ENCODE measurements at regions not wholly inside any gene's neighbourhood (a gene's known extent, or its start where the extent isn't known, plus 50 kb on each side); places are given as distances from the start of the nearest gene placed in this dataset.
A peak's percentile ranks its signal among the peaks of the same experiment; 100 is the strongest.

DNA sequence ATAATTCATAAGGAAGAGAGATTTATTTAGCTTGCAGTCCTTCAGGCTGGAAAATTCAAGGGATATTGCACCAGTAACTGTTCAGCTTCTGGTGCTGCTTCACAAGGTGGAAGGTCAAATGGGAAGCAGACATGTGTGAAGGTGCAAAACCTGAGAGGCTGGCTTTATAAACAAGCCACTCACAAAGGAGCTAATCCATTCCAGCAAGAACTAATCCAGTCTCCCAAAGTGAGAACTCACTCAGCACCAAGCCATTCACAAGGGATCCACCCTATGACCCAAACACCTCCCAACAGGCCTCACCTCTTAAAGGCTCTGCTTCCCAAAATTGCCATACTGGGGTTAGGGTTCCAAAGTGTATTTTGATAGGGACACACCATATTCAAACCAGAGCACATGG, 1018.4 kb upstream of the ACVR2A start:
- Histone ChIP-seq H3K4me2 (ENCODE audit: extremely low read depth, insufficient read depth, low read length) (no peak overlapping the region), H3K27me3 (ENCODE audit: control insufficient read depth, insufficient read depth, low read length) (no peaks in the 10 kb centered on the region), H2AFZ (ENCODE audit: low read length) (no peak overlapping the region), H3K9ac (ENCODE audit: insufficient read depth, low read length) (no peak overlapping the region), H3K4me3 (replicated peaks in 1 of 4; ENCODE audit: control extremely low read depth in 1 of 4, insufficient read depth in 1 of 4, low read depth in 3 of 4, low read length in 4 of 4) (no peak overlapping the region), H3K27ac (ENCODE audit: insufficient read depth, low read length) (no peak overlapping the region), H3K4me1 (ENCODE audit: control insufficient read depth, extremely low read depth, insufficient read depth, low read length) (no peaks in the 10 kb centered on the region), H4K20me1 (ENCODE audit: control insufficient read depth, extremely low read depth, insufficient read depth, low read length) (no peaks in the 10 kb centered on the region), H3K9me3 (ENCODE audit: control insufficient read depth, insufficient read depth, low read depth, low read length) (no peaks in the 10 kb centered on the region), H3K79me2 (ENCODE audit: control insufficient read depth, insufficient read depth, low read length) (no peaks in the 10 kb centered on the region), H3K36me3 (ENCODE audit: control insufficient read depth, insufficient read depth, low read length) (no peaks in the 10 kb centered on the region)
- no peak for DNase-seq (ENCODE audit: low read depth in 2 of 2)
- TF ChIP-seq, protein P1, sequence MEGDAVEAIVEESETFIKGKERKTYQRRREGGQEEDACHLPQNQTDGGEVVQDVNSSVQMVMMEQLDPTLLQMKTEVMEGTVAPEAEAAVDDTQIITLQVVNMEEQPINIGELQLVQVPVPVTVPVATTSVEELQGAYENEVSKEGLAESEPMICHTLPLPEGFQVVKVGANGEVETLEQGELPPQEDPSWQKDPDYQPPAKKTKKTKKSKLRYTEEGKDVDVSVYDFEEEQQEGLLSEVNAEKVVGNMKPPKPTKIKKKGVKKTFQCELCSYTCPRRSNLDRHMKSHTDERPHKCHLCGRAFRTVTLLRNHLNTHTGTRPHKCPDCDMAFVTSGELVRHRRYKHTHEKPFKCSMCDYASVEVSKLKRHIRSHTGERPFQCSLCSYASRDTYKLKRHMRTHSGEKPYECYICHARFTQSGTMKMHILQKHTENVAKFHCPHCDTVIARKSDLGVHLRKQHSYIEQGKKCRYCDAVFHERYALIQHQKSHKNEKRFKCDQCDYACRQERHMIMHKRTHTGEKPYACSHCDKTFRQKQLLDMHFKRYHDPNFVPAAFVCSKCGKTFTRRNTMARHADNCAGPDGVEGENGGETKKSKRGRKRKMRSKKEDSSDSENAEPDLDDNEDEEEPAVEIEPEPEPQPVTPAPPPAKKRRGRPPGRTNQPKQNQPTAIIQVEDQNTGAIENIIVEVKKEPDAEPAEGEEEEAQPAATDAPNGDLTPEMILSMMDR (conservative IDR thresholded peaks at IDR 0.05 in 1 of 2, IDR thresholded peaks at IDR 0.05 in 1 of 2; ENCODE audit: low read depth in 1 of 2, low read length in 2 of 2) = no peak
- TF ChIP-seq EZH2 (IDR thresholded peaks at IDR 0.05; ENCODE audit: low read length, missing control alignments) = no peak

DNA sequence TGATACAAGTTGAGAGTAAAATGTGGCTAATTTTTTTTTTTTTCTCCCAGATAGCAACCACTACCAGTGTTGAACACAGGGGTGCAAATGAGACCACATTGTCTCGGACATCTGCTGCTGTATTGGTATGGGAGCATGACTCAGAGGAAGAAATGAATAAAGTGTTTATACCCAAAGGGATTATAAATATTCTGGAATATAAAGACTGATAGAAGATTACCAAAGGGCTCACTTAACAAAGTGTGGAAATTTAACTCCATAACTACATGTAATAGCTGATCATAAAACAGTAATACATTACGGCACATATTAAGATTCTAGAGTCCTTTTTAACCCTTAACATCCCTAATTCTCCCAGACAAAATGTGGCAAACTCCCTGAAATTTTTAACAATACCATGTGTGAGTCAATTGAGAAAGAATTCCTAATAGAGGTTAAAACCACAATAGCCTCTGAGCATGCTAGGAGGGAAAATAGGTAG, 1023.0 kb upstream of the ACVR2A start:
- H3K4me3 ChIP-seq (replicated peaks in 1 of 4; ENCODE audit: control extremely low read depth in 1 of 4, insufficient read depth in 1 of 4, low read depth in 3 of 4, low read length in 4 of 4) = no peak overlapping the region

DNA sequence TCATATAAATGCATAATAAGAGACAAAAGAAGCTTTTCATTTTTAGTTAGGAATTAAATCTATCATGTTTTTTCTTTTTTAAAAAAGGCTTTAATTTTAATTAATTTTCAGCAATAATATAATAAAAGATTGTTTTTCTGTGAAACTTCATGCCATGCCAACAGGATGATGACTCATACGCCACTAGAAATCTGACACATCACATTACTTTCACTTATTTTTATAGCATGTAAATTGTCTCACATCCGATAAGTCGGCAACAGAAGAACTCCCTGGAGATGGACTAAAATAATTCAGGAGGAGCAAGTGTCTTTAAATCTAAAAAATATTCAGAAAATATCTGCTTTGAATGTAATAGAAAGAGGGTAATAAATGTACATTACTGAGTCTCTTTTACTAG, 1024.2 kb upstream of the ACVR2A start:
- Histone ChIP-seq H3K4me3 (replicated peaks in 1 of 4; ENCODE audit: control extremely low read depth in 1 of 4, insufficient read depth in 1 of 4, low read depth in 3 of 4, low read length in 4 of 4) (no peak overlapping the region), H4K20me1 (ENCODE audit: control insufficient read depth, extremely low read depth, insufficient read depth, low read length) (no peaks in the 10 kb centered on the region), H3K79me2 (ENCODE audit: control insufficient read depth, insufficient read depth, low read length) (no peaks in the 10 kb centered on the region), H2AFZ (ENCODE audit: low read length) (no peak overlapping the region), H3K9ac (ENCODE audit: insufficient read depth, low read length) (no peak overlapping the region), H3K27me3 (ENCODE audit: control insufficient read depth, insufficient read depth, low read length) (no peaks in the 10 kb centered on the region), H3K9me3 (ENCODE audit: control insufficient read depth, insufficient read depth, low read depth, low read length) (no peaks in the 10 kb centered on the region), H3K4me2 (ENCODE audit: extremely low read depth, insufficient read depth, low read length) (no peak overlapping the region), H3K4me1 (ENCODE audit: control insufficient read depth, extremely low read depth, insufficient read depth, low read length) (no peaks in the 10 kb centered on the region), H3K27ac (ENCODE audit: insufficient read depth, low read length) (no peak overlapping the region), H3K36me3 (ENCODE audit: control insufficient read depth, insufficient read depth, low read length) (no peaks in the 10 kb centered on the region)
- TF ChIP-seq, protein P1 (conservative IDR thresholded peaks at IDR 0.05 in 1 of 2, IDR thresholded peaks at IDR 0.05 in 1 of 2; ENCODE audit: low read depth in 1 of 2, low read length in 2 of 2) = no peak
- no peak for TF ChIP-seq EZH2 (IDR thresholded peaks at IDR 0.05; ENCODE audit: low read length, missing control alignments)
- peak; percentile 67 to 68 for DNase-seq (ENCODE audit: low read depth in 2 of 2)

More for the DNA sequence above, 1023.0 kb upstream of the ACVR2A start:
- Histone ChIP-seq H3K9ac (ENCODE audit: insufficient read depth, low read length) (no peak overlapping the region), H3K27ac (ENCODE audit: insufficient read depth, low read length) (no peak overlapping the region), H4K20me1 (ENCODE audit: control insufficient read depth, extremely low read depth, insufficient read depth, low read length) (no peaks in the 10 kb centered on the region), H2AFZ (ENCODE audit: low read length) (no peak overlapping the region), H3K79me2 (ENCODE audit: control insufficient read depth, insufficient read depth, low read length) (no peaks in the 10 kb centered on the region), H3K27me3 (ENCODE audit: control insufficient read depth, insufficient read depth, low read length) (no peaks in the 10 kb centered on the region), H3K4me1 (ENCODE audit: control insufficient read depth, extremely low read depth, insufficient read depth, low read length) (no peaks in the 10 kb centered on the region), H3K36me3 (ENCODE audit: control insufficient read depth, insufficient read depth, low read length) (no peaks in the 10 kb centered on the region), H3K9me3 (ENCODE audit: control insufficient read depth, insufficient read depth, low read depth, low read length) (no peaks in the 10 kb centered on the region), H3K4me2 (ENCODE audit: extremely low read depth, insufficient read depth, low read length) (peak overlapping the region; percentile 30)
- DNase-seq (ENCODE audit: low read depth in 2 of 2) = peak; percentile 78
- TF ChIP-seq EZH2 (IDR thresholded peaks at IDR 0.05; ENCODE audit: low read length, missing control alignments) = no peak
- TF ChIP-seq, protein P1 (conservative IDR thresholded peaks at IDR 0.05 in 1 of 2, IDR thresholded peaks at IDR 0.05 in 1 of 2; ENCODE audit: low read depth in 1 of 2, low read length in 2 of 2) = peak in 1 of 2 donors; percentile 37

Data from fibroblast of lung (primary cell).